ENCODE measurements at regions not wholly inside any gene's neighbourhood (a gene's known extent, or its start where the extent isn't known, plus 50 kb on each side); places are given as distances from the start of the nearest gene placed in this dataset.
"Not testable (repeated sequence)": the region's sequence is repeated elsewhere in the genome, so short reads cannot be mapped to it uniquely, and the experiment has no call there.

DNA sequence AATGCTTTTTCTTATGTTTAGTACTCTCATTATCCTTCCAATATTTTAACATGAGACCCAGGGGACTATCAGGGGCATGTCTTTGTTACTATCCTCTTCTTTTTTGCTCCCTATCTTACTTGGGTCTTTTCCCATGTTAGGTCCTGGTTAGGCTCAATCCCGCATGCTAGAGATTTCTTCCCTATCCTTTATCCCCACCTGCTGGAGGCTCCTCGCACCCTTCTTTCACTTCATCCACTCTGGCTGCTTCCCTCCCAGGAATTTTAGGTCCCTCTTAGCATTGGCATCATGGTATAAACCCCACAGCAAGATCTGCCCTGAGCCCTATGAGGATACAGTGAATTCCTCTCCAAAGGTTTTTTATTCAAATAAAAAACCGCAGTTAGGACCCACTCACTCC is 567.3 kb downstream of the ANKRD30B start:
- H3K9me3 ChIP-seq (ENCODE audit: severe bottlenecking); H3K36me3 ChIP-seq; H3K4me3 ChIP-seq (ENCODE audit: low read depth, low read length); H3K27me3 ChIP-seq (ENCODE audit: insufficient read depth, low read depth, severe bottlenecking); H3K27ac ChIP-seq: not testable (repeated sequence)
- peak; percentile 6 for DNase-seq

DNA sequence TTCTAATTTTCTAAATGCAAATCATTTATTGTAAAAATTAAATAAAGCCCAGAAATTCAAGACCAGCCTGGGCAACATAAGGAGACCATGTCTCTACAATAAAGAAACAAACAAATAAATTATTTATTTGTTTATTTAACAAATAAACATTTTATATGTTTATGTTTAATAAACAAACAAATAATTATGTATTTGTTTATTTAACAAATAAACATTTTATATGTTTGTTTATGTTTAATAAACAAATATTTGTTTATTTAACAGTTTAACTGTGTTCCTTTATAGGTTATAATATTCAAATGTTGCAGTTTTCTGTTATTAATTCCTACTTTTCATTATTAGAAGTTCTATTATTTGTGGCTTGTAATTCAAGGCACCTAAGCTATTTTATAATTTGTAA is 570.7 kb downstream of the ANKRD30B start:
- H3K4me3 ChIP-seq (ENCODE audit: low read depth, low read length); H3K9me3 ChIP-seq (ENCODE audit: severe bottlenecking); DNase-seq; H3K27me3 ChIP-seq (ENCODE audit: insufficient read depth, low read depth, severe bottlenecking); H3K27ac ChIP-seq; H3K36me3 ChIP-seq: not testable (repeated sequence)

DNA sequence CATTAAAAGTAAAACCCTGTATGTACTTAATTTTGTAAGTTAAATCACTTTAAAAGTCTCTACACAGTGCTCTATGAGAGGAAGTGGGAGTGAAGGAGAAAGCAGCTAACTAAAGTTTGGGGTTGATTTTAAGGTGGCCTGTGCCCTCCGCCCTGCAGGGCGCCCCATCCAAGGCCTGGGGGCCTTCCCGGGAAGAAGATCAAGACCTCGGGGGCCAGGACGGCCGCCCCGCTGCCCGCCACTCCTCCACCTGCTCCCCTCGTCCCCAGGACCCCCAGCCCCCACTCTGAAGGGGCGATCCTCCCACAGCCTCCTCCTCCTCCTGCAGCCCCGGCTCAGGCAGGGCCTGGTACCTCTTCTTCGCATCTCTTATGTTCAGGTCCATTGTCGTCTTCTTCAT is 581.7 kb downstream of the ANKRD30B start:
- not testable (repeated sequence) for H3K9me3 ChIP-seq (ENCODE audit: severe bottlenecking); H3K27ac ChIP-seq; H3K4me3 ChIP-seq (ENCODE audit: low read depth, low read length); H3K36me3 ChIP-seq; DNase-seq; H3K27me3 ChIP-seq (ENCODE audit: insufficient read depth, low read depth, severe bottlenecking)

DNA sequence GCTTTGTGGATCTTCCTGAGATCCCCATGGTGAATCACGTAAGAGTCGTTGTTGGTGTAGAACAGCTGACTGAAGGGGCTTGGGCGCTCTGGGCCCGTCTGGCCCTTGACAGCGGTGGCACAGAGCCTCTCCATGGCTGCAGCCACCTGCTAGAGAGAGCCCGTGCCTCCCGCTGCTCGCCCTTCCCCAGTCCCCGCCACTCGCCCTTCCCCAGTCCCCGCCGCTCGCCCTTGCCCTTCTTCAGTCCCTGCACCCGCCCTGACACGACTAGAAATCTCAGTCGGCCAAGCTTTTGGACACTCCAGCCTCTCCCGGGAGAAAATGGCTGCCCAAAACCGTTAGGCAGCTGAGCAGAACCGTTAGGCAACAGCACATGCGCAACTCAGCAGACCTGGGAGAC is 582.2 kb downstream of the ANKRD30B start:
- not testable (repeated sequence) for H3K9me3 ChIP-seq (ENCODE audit: severe bottlenecking); H3K27ac ChIP-seq; H3K36me3 ChIP-seq; H3K27me3 ChIP-seq (ENCODE audit: insufficient read depth, low read depth, severe bottlenecking); H3K4me3 ChIP-seq (ENCODE audit: low read depth, low read length); DNase-seq

DNA sequence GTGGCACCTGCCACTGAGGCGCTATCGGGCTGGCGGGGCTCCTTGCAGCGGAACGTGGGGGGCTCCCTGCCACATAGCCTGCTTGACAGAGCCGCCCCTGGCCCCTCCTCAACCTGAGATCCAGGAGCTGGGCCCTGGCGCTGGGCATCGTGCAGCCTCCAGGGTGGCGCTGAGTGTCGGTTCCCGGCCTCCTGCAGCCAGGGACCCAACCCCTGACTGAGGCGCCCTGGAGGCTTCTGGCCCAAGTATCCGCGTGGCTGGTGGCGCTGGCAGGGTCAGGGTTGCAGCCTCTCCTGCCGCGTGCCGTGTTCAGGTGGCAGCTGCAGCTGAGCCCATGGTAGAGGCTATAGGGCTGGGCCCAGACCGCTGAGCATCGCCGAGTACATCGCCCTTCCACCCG is 582.6 kb downstream of the ANKRD30B start:
- not testable (repeated sequence) for H3K27me3 ChIP-seq (ENCODE audit: insufficient read depth, low read depth, severe bottlenecking); H3K4me3 ChIP-seq (ENCODE audit: low read depth, low read length); H3K36me3 ChIP-seq; H3K27ac ChIP-seq; H3K9me3 ChIP-seq (ENCODE audit: severe bottlenecking)
- peak; percentile 5 for DNase-seq

DNA sequence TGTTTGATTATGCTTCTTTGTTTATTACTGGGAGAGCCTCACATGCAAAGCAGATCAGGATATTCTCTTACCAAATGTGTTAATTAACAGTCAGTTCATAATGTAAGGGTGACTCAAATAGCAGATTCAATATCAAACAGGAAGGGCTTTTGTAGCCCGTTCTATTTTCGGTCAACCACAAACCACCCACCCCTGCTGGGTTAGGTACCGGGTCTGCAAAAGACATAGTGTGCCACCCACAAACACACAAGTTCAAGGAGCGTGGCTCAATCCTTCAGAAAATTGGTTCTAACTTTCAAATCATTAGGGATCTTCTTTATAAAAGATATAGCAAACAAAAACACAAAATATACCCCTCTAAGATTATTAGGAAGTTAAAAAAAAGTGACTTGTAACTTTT is 627.7 kb downstream of the ANKRD30B start:
- H3K27ac ChIP-seq; H3K9me3 ChIP-seq (ENCODE audit: severe bottlenecking); H3K4me3 ChIP-seq (ENCODE audit: low read depth, low read length); DNase-seq; H3K36me3 ChIP-seq; H3K27me3 ChIP-seq (ENCODE audit: insufficient read depth, low read depth, severe bottlenecking): not testable (repeated sequence)

DNA sequence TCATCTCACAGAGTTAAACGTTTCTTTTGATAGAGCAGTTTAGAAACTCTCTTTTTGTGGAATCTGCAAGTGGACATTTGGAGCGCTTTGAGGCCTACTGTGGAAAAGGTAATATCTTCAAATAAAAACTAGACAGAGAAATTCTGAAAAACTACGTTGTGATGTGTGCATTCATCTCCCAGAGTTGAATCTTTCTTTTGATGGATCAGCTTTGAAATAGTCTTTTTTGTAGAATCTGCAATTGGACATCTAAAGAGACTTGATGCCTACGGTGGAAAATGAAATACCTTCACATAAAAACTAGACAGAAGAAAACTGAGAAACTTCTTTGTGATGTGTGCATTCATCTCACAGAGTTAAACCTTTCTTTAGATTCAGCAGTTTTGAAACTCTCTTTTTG is 659.9 kb downstream of the ANKRD30B start:
- H3K27ac ChIP-seq; H3K36me3 ChIP-seq; H3K9me3 ChIP-seq (ENCODE audit: severe bottlenecking); DNase-seq; H3K4me3 ChIP-seq (ENCODE audit: low read depth, low read length): not testable (repeated sequence)
- H3K27me3 ChIP-seq (ENCODE audit: insufficient read depth, low read depth, severe bottlenecking): peaks cover 23% of the 10 kb centered on the region

Data from WERI-Rb-1 (cell line).